ENCODE measurements at regions not wholly inside any gene's neighbourhood (a gene's known extent, or its start where the extent isn't known, plus 50 kb on each side); places are given as distances from the start of the nearest gene placed in this dataset.
A peak's percentile ranks its signal among the peaks of the same experiment; 100 is the strongest.

- DNase-seq = no peak
- Histone ChIP-seq H3K27me3 (replicated peaks; ENCODE audit: insufficient read depth, low read length) (no peaks in the 10 kb centered on the region), H3K9ac (ENCODE audit: low read length) (no peak overlapping the region), H3K4me2 (ENCODE audit: low read depth, low read length) (no peak overlapping the region), H3F3A (ENCODE audit: insufficient read depth, low read length) (no peaks in the 10 kb centered on the region), H3K79me2 (ENCODE audit: low read length) (no peaks in the 10 kb centered on the region), H3K36me3 (replicated peaks; ENCODE audit: insufficient read depth, low read length) (no peaks in the 10 kb centered on the region), H3K27ac (ENCODE audit: low read length) (no peak overlapping the region), H3K9me2 (replicated peaks; ENCODE audit: insufficient read depth, low read length) (no peaks in the 10 kb centered on the region), H4K20me1 (ENCODE audit: insufficient read depth, low read length) (no peaks in the 10 kb centered on the region), H3K4me3 (ENCODE audit: low read length) (no peak overlapping the region), H2AFZ (ENCODE audit: low read length) (no peak overlapping the region), H3K4me1 (ENCODE audit: low read length) (no peaks in the 10 kb centered on the region), H3K9me3 (replicated peaks; ENCODE audit: insufficient read depth, low read length) (no peaks in the 10 kb centered on the region)
- TF ChIP-seq CTCF (IDR thresholded peaks at IDR 0.05; ENCODE audit: low read length) (no peak), EZH2phosphoT487 (IDR thresholded peaks at IDR 0.05; ENCODE audit: low read length) (no peak), EZH2 (optimal IDR thresholded peaks at IDR 0.05; ENCODE audit: low read depth, low read length) (no peak)
Measured at GRCh38 chr14:86847140-86847539, 1145.8 kb downstream of the GALC start.

GRCh38 chr14:86838363-86838762 lies 1154.6 kb downstream of the GALC start:
- Histone ChIP-seq H3K27ac (ENCODE audit: low read length) (no peak overlapping the region), H3F3A (ENCODE audit: insufficient read depth, low read length) (no peaks in the 10 kb centered on the region), H3K27me3 (replicated peaks; ENCODE audit: insufficient read depth, low read length) (no peaks in the 10 kb centered on the region), H4K20me1 (ENCODE audit: insufficient read depth, low read length) (no peaks in the 10 kb centered on the region), H3K4me3 (ENCODE audit: low read length) (no peak overlapping the region), H3K9me3 (replicated peaks; ENCODE audit: insufficient read depth, low read length) (no peaks in the 10 kb centered on the region), H3K4me1 (ENCODE audit: low read length) (no peaks in the 10 kb centered on the region), H3K9ac (ENCODE audit: low read length) (no peak overlapping the region), H3K4me2 (ENCODE audit: low read depth, low read length) (no peak overlapping the region), H2AFZ (ENCODE audit: low read length) (no peak overlapping the region), H3K9me2 (replicated peaks; ENCODE audit: insufficient read depth, low read length) (no peaks in the 10 kb centered on the region), H3K36me3 (replicated peaks; ENCODE audit: insufficient read depth, low read length) (no peaks in the 10 kb centered on the region), H3K79me2 (ENCODE audit: low read length) (no peaks in the 10 kb centered on the region)
- DNase-seq = peak; percentile 17
- TF ChIP-seq EZH2phosphoT487 (IDR thresholded peaks at IDR 0.05; ENCODE audit: low read length) (no peak), EZH2 (optimal IDR thresholded peaks at IDR 0.05; ENCODE audit: low read depth, low read length) (no peak), CTCF (IDR thresholded peaks at IDR 0.05; ENCODE audit: low read length) (no peak)

GRCh38 chr14:86826661-86827060 lies 1166.3 kb downstream of the GALC start:
- no peak for DNase-seq
- Histone ChIP-seq H4K20me1 (ENCODE audit: insufficient read depth, low read length) (no peaks in the 10 kb centered on the region), H3K27ac (ENCODE audit: low read length) (no peak overlapping the region), H2AFZ (ENCODE audit: low read length) (no peak overlapping the region), H3F3A (ENCODE audit: insufficient read depth, low read length) (no peaks in the 10 kb centered on the region), H3K79me2 (ENCODE audit: low read length) (no peaks in the 10 kb centered on the region), H3K4me2 (ENCODE audit: low read depth, low read length) (no peak overlapping the region), H3K4me3 (ENCODE audit: low read length) (no peak overlapping the region), H3K9me2 (replicated peaks; ENCODE audit: insufficient read depth, low read length) (no peaks in the 10 kb centered on the region), H3K27me3 (replicated peaks; ENCODE audit: insufficient read depth, low read length) (no peaks in the 10 kb centered on the region), H3K9ac (ENCODE audit: low read length) (no peak overlapping the region), H3K4me1 (ENCODE audit: low read length) (no peaks in the 10 kb centered on the region), H3K9me3 (replicated peaks; ENCODE audit: insufficient read depth, low read length) (no peaks in the 10 kb centered on the region), H3K36me3 (replicated peaks; ENCODE audit: insufficient read depth, low read length) (no peaks in the 10 kb centered on the region)
- TF ChIP-seq CTCF (IDR thresholded peaks at IDR 0.05; ENCODE audit: low read length) (no peak), EZH2phosphoT487 (IDR thresholded peaks at IDR 0.05; ENCODE audit: low read length) (no peak), EZH2 (optimal IDR thresholded peaks at IDR 0.05; ENCODE audit: low read depth, low read length) (no peak)
